H1 (cell line): ENCODE measurements at regions not wholly inside any gene's neighbourhood (a gene's known extent, or its start where the extent isn't known, plus 50 kb on each side); places are given as distances from the start of the nearest gene placed in this dataset.

Experiments used
- CTCF ChIA-PET: fragments of 300-600 bp; sonication (Branson Sonifier 250); formaldehyde crosslinking; loops from one replicate; lab custom pipeline; 2021; ENCODE audit not compliant: partially characterized antibody; lab: Charles Lee
- POLR2A ChIA-PET: fragments of 300-600 bp; sonication (Branson Sonifier 250); formaldehyde crosslinking; loops from one replicate; lab custom pipeline; 2021; ENCODE audit warnings: inconsistent platforms; ENCODE audit not compliant: partially characterized antibody; lab: Charles Lee
- DNase-seq, 2 experiments: peaks; one replicate each; pipeline versions ENCODE4 v3.0.0 to v3.0.0-alpha.2; 2010 to 2022; ENCODE audit warnings: low spot score in 2 of 2, low read depth in 1 of 2, mixed read lengths in 1 of 2
- FAIRE-seq: peaks from 2 replicates; lab custom pipeline; 2011; peaks lifted over from hg19 to GRCh38; lab: Jason Lieb, UNC
- H2AFZ ChIP-seq: 2 replicates; pipeline ENCODE4 v1.8.1; 2012; ENCODE audit warnings: low read length, inconsistent platforms
- H2AK5ac ChIP-seq: 2 replicates; pipeline ENCODE4 v1.6.1; 2013; ENCODE audit warnings: low read depth, low read length
- H2BK120ac ChIP-seq: replicated peaks from 2 replicates; pipeline ENCODE3; 2013; ENCODE audit warnings: low read depth, low read length, inconsistent platforms
- H2BK12ac ChIP-seq: 2 replicates; pipeline ENCODE4 v1.6.1; 2013; ENCODE audit warnings: low read depth, low read length
- H2BK15ac ChIP-seq: 2 replicates; pipeline ENCODE4 v1.6.1; 2013; ENCODE audit warnings: low read length
- H2BK20ac ChIP-seq: 2 replicates; pipeline ENCODE4 v1.6.1; 2013; ENCODE audit warnings: low read length
- H2BK5ac ChIP-seq: 2 replicates; pipeline ENCODE4 v1.6.1; 2013; ENCODE audit warnings: low read depth, low read length
- H3K14ac ChIP-seq: 2 replicates; pipeline ENCODE4 v1.6.1; 2013; ENCODE audit warnings: inconsistent platforms; ENCODE audit not compliant: insufficient read length
- H3K18ac ChIP-seq: 2 replicates; pipeline ENCODE4 v1.6.1; 2013; ENCODE audit warnings: low read length; ENCODE audit errors: extremely low read depth
- H3K23ac ChIP-seq: 2 replicates; pipeline ENCODE4 v1.6.1; 2013; ENCODE audit warnings: inconsistent platforms; ENCODE audit not compliant: insufficient read length
- H3K23me2 ChIP-seq: 2 replicates; pipeline ENCODE4 v1.6.1; 2013; ENCODE audit warnings: low read depth, low read length
- H3K27ac ChIP-seq: 2 replicates; pipeline ENCODE4 v1.6.1; 2011; ENCODE audit warnings: low read depth, low read length, inconsistent platforms
- H3K27me3 ChIP-seq, 4 experiments: replicated peaks in 1 of 4; 1 replicate in 1 of 4; 2 replicates in 3 of 4; pipeline versions ENCODE4 v1.6.1 to v1.8.1; 2011 to 2013; ENCODE audit warnings: low read length in 3 of 4, mild to moderate bottlenecking in 3 of 4, inconsistent platforms in 2 of 4, mixed read lengths in 2 of 4, moderate library complexity in 1 of 4; ENCODE audit not compliant: control insufficient read depth in 3 of 4, insufficient read depth in 3 of 4; ENCODE audit errors: extremely low read depth in 1 of 4
- H3K36me3 ChIP-seq, 4 experiments: 2 replicates each; pipeline versions ENCODE4 v1.6.1 to v1.8.1; 2011 to 2013; ENCODE audit warnings: mild to moderate bottlenecking in 4 of 4, low read length in 3 of 4, moderate library complexity in 2 of 4, control low read depth in 1 of 4, inconsistent platforms in 1 of 4; ENCODE audit not compliant: insufficient read depth in 4 of 4, control insufficient read depth in 2 of 4
- H3K4ac ChIP-seq: replicated peaks from 2 replicates; pipeline ENCODE3; 2013; ENCODE audit warnings: low read length, low read depth, mixed read lengths, inconsistent platforms; ENCODE audit not compliant: insufficient read length
- H3K4me1 ChIP-seq, 4 experiments: replicated peaks in 1 of 4; 1 replicate in 1 of 4; 2 replicates in 3 of 4; pipeline versions ENCODE4 v1.6.1 to v1.8.1; 2011 to 2013; ENCODE audit warnings: low read length in 3 of 4, inconsistent platforms in 2 of 4, mixed read lengths in 1 of 4; ENCODE audit not compliant: insufficient read depth in 4 of 4, control insufficient read depth in 3 of 4
- H3K4me2 ChIP-seq, 2 experiments: 2 replicates each; pipeline versions ENCODE4 v1.6.1 to v1.8.1; 2011 to 2013; ENCODE audit warnings: low read depth in 2 of 2, low read length in 2 of 2, control low read depth in 1 of 2, inconsistent platforms in 1 of 2, mild to moderate bottlenecking in 1 of 2; ENCODE audit not compliant: insufficient read depth in 1 of 2
- H3K4me3 ChIP-seq, 4 experiments: fragments of 200-600, 300-600 bp in 1 of 4; sonication (generic), shearing (Covaris generic), sonication (Bioruptor Twin) in 1 of 4; 2 replicates each; pipeline versions ENCODE4 v1.5.1 to v1.8.1; 2011 to 2016; ENCODE audit warnings: low read length in 4 of 4, low read depth in 3 of 4, control low read depth in 2 of 4, inconsistent platforms in 2 of 4, mild to moderate bottlenecking in 2 of 4, mixed read lengths in 1 of 4, moderate library complexity in 1 of 4; ENCODE audit not compliant: insufficient read depth in 2 of 4; ENCODE audit errors: extremely low read depth in 1 of 4
- H3K56ac ChIP-seq: replicated peaks from 2 replicates; pipeline ENCODE3; 2013; ENCODE audit warnings: low read depth, mild to moderate bottlenecking, mixed read lengths, low read length, inconsistent platforms; ENCODE audit not compliant: insufficient read length
- H3K79me1 ChIP-seq: 2 replicates; pipeline ENCODE4 v1.6.1; 2013; ENCODE audit warnings: low read depth, low read length, control low read depth
- H3K79me2 ChIP-seq, 2 experiments: 2 replicates each; pipeline versions ENCODE4 v1.6.1 to v1.8.1; 2012 to 2013; ENCODE audit warnings: low read length in 2 of 2, mild to moderate bottlenecking in 2 of 2, inconsistent platforms in 1 of 2; ENCODE audit not compliant: insufficient read depth in 2 of 2, control insufficient read depth in 1 of 2
- H3K9ac ChIP-seq, 4 experiments: replicated peaks in 1 of 4; 1 replicate in 1 of 4; 2 replicates in 3 of 4; pipeline versions ENCODE4 v1.6.1 to v1.8.1; 2011 to 2013; ENCODE audit warnings: low read depth in 3 of 4, low read length in 3 of 4, control low read depth in 2 of 4, mild to moderate bottlenecking in 2 of 4, moderate library complexity in 2 of 4, inconsistent platforms in 1 of 4; ENCODE audit errors: extremely low read depth in 1 of 4
- H3K9me3 ChIP-seq, 2 experiments: 2 replicates each; pipeline versions ENCODE4 v1.6.1 to v1.8.1; 2012 to 2013; ENCODE audit warnings: mild to moderate bottlenecking in 2 of 2, moderate library complexity in 2 of 2, control low read depth in 1 of 2, inconsistent platforms in 1 of 2, low read depth in 1 of 2, low read length in 1 of 2, mixed read lengths in 1 of 2; ENCODE audit not compliant: insufficient read depth in 2 of 2
- H4K20me1 ChIP-seq, 2 experiments: replicated peaks in 1 of 2; 2 replicates each; pipeline versions ENCODE3 to v1.8.1; 2011 to 2013; ENCODE audit warnings: inconsistent platforms in 2 of 2, low read length in 2 of 2, mild to moderate bottlenecking in 1 of 2; ENCODE audit not compliant: insufficient read depth in 2 of 2, control insufficient read depth in 1 of 2
- H4K5ac ChIP-seq: 2 replicates; pipeline ENCODE4 v1.6.1; 2013; ENCODE audit warnings: low read length, low read depth, mixed read lengths, inconsistent platforms; ENCODE audit not compliant: insufficient read length
- H4K8ac ChIP-seq: 2 replicates; pipeline ENCODE4 v1.8.0; 2013; ENCODE audit warnings: mild to moderate bottlenecking, moderate library complexity, low read length, inconsistent platforms; ENCODE audit not compliant: insufficient read depth; ENCODE audit errors: extremely low read depth
- H4K91ac ChIP-seq: replicated peaks from 2 replicates; pipeline ENCODE3; 2013; ENCODE audit warnings: low read length, mixed read lengths, inconsistent platforms; ENCODE audit not compliant: insufficient read length
- ASH2L ChIP-seq: fragments of 200-600, 300-600 bp; sonication (generic); IDR thresholded peaks from one replicate; pipeline ENCODE4 v1.7.1; 2017; ENCODE audit warnings: low read length
- ATF2 ChIP-seq: IDR thresholded peaks from 2 replicates; pipeline ENCODE4 v1.6.1; 2012; ENCODE audit warnings: low read length, inconsistent platforms
- ATF3 ChIP-seq: IDR thresholded peaks from 2 replicates; pipeline ENCODE4 v1.6.1; 2011; ENCODE audit warnings: low read depth, mild to moderate bottlenecking, low read length; ENCODE audit not compliant: insufficient read depth
- CTBP2 ChIP-seq: IDR thresholded peaks from 2 replicates; pipeline ENCODE4 v1.7.0; 2011; ENCODE audit warnings: borderline replicate concordance, mild to moderate bottlenecking, moderate library complexity, mixed read lengths, low read length; ENCODE audit not compliant: insufficient read depth, insufficient read length
- FOSL1 ChIP-seq: IDR thresholded peaks from 2 replicates; pipeline ENCODE4 v1.6.1; 2011; ENCODE audit warnings: mild to moderate bottlenecking, low read depth, low read length, moderate library complexity; ENCODE audit not compliant: insufficient read depth
- GABPA ChIP-seq: IDR thresholded peaks from 2 replicates; pipeline ENCODE4 v1.6.1; 2011; ENCODE audit warnings: mild to moderate bottlenecking, low read length, moderate library complexity, borderline replicate concordance; ENCODE audit not compliant: insufficient read depth
- KDM4A ChIP-seq: IDR thresholded peaks from one replicate; pipeline ENCODE4 v1.7.1; 2012; ENCODE audit warnings: low read depth, mild to moderate bottlenecking, moderate library complexity, low read length, inconsistent platforms; ENCODE audit not compliant: severe bottlenecking
- RBBP5 ChIP-seq: IDR thresholded peaks from 2 replicates; pipeline ENCODE4 v1.7.1; 2012; ENCODE audit warnings: low read depth, mild to moderate bottlenecking, inconsistent platforms, low read length, moderate library complexity, borderline replicate concordance
- RNF2 ChIP-seq: fragments of 200-900, 300-1000 bp; sonication (generic); IDR thresholded peaks from 2 replicates; pipeline ENCODE4 v1.7.1; 2016; ENCODE audit warnings: borderline replicate concordance, low read depth, mild to moderate bottlenecking, antibody characterized with exemption, low read length; ENCODE audit not compliant: poor library complexity, severe bottlenecking; ENCODE audit errors: missing control alignments
- SIRT6 ChIP-seq: IDR thresholded peaks from one replicate; pipeline ENCODE4 v1.7.1; 2012; ENCODE audit warnings: low read length, inconsistent platforms
- SP4 ChIP-seq: IDR thresholded peaks from 2 replicates; pipeline ENCODE4 v1.6.1; 2012; ENCODE audit warnings: low read length, inconsistent platforms
- TBP ChIP-seq: IDR thresholded peaks from 2 replicates; pipeline ENCODE4 v1.6.1; 2011; ENCODE audit warnings: low read depth, low read length, improper control_type of control experiment
- WGBS, 2 experiments: shearing (Covaris generic) in 1 of 2; methylation state at CpG; one replicate each; pipeline versions ENCODE4 v1.1.6 to v1.1.7; 2013 to 2015; ENCODE audit warnings: low lambda C conversion rate in 2 of 2, mixed read lengths in 2 of 2, inconsistent platforms in 1 of 2, low coverage in 1 of 2, missing lambda C conversion rate in 1 of 2; ENCODE audit not compliant: insufficient replicate concordance in 2 of 2, insufficient coverage in 1 of 2, insufficient read length in 1 of 2; ENCODE audit errors: extremely low coverage in 1 of 2, missing lambda C conversion rate in 1 of 2; 5-methylcytosine and 5-hydroxymethylcytosine counted together

GRCh38 chr9:32855752-32856151 is 72.4 kb downstream of the TMEM215 start:
- H3K4me1 ChIP-seq: no peaks in the 10 kb centered on the region
- WGBS, 2 experiments: 92% methylated on average over 5 of the region's 5 CpGs; no CpG with 5 or more reads in 1 of the 2 experiments
- no peak overlapping the region for H2AFZ ChIP-seq
- DNase-seq (no peak), FAIRE-seq (no peak)
- no peaks in the 10 kb centered on the region for H3K27me3 ChIP-seq
- H2BK20ac ChIP-seq: no peak overlapping the region
- H2BK12ac ChIP-seq: no peak overlapping the region
- H3K79me1 ChIP-seq: no peaks in the 10 kb centered on the region
- H3K79me2 ChIP-seq: no peaks in the 10 kb centered on the region
- no peaks in the 10 kb centered on the region for H3K36me3 ChIP-seq
- CTCF ChIA-PET: interaction anchor here (1.0 kb wide), 1 partner anchor 122 kb away, joined by 3 read pairs; no protein-coding TSS in a partner anchor
- H3K4ac ChIP-seq: no peak overlapping the region
- H3K18ac ChIP-seq: no peak overlapping the region
- H3K56ac ChIP-seq: no peak overlapping the region
- no peak overlapping the region for H3K4me2 ChIP-seq
- H3K23me2 ChIP-seq: no peaks in the 10 kb centered on the region
- H4K8ac ChIP-seq: no peak overlapping the region
- no peak overlapping the region for H3K27ac ChIP-seq
- H2BK120ac ChIP-seq: no peak overlapping the region
- no peaks in the 10 kb centered on the region for H4K20me1 ChIP-seq
- H3K14ac ChIP-seq: no peak overlapping the region
- no peak overlapping the region for H3K23ac ChIP-seq
- H3K4me3 ChIP-seq: no peak overlapping the region
- no peak overlapping the region for H2BK15ac ChIP-seq
- no peak overlapping the region for H2BK5ac ChIP-seq
- no peaks in the 10 kb centered on the region for H3K9me3 ChIP-seq
- POLR2A ChIA-PET: no interaction called here
- H2AK5ac ChIP-seq: no peak overlapping the region
- H4K5ac ChIP-seq: no peak overlapping the region
- no peak overlapping the region for H3K9ac ChIP-seq
- no peak overlapping the region for H4K91ac ChIP-seq
- TF ChIP-seq ATF2: no peak
- TF ChIP-seq CTBP2: no peak
- TF ChIP-seq ASH2L: no peak
- TF ChIP-seq GABPA: no peak
- TF ChIP-seq ATF3: no peak
- no peak for TF ChIP-seq SIRT6
- no peak for TF ChIP-seq TBP
- no peak for TF ChIP-seq SP4
- TF ChIP-seq KDM4A: no peak
- TF ChIP-seq RNF2: no peak
- no peak for TF ChIP-seq FOSL1
- no peak for TF ChIP-seq RBBP5
